GOT3 (cell line): ENCODE measurements at regions not wholly inside any gene's neighbourhood (a gene's known extent, or its start where the extent isn't known, plus 50 kb on each side); places are given as distances from the start of the nearest gene placed in this dataset.
"Not testable (repeated sequence)": the region's sequence is repeated elsewhere in the genome, so short reads cannot be mapped to it uniquely, and the experiment has no call there.

Experiments
- DNase-seq: peaks from one replicate; lab custom pipeline; 2025; ENCODE audit warnings: mixed read lengths; lab: John Stamatoyannopoulos, UW

DNA sequence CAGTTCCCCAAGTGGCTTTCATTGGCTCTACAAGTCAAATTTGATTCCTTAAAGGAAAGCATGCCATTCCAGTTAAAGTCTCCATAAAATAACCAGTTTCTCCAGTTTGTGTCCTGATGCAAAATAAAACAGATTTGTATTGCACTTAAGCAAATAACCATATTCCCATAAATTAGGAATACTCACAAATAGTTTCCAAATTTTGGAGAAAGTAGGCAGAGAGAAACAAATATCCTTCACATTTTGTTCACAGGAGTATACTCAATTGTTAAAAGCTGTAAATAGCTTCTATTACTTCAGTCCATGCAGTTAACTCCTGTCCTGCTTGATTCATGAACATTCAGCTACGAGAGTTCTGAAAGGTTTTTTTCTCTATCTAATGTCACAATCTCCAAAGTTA lies 281.4 kb upstream of the RGS17 start:
- DNase-seq, result no peak

DNA sequence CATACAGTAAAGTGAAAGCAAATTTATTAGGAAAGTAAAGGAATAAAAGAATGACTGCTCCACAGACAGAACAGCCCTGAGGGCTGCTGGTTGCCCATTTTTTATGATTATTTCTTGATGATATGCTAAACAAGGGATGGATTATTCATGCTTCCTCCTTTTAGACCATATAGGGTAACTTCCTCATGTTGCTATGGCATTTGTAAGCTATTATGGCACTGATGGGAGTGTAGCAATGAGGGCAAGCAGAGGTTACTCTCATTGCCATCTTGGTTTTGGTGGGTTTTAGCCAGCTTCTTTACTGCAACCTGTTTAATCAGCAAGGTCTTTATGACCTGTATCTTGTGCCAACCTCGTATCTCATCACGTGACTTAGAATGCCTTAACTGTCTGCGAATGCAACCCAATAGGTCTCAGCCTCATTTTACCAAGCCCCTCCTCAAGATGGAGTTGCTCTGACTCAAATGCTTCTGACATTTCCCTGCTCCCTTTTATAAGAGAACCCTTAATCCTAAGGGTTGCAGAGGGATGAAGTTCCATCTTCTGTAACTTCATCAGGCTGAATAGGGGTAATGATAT lies 280.1 kb upstream of the RGS17 start:
- no peak for DNase-seq

DNA sequence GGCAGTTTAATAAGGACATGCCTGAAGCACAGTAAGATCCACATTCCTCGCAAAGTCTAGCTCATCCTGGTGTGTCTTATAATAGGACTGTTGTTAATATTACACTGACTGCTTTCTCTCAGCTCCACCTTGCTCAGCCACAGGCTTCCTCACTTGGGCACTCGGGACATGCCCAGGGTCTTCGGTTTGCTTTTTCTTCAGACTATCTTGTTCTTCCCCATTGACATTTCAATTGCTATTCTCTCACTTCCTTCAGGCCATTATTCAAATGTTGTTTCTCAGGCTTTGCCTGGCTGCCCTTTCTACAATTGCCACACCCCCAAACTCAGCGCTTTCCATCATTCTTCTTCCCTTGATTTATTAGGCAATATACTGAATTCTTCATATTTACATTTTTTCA lies 274.8 kb upstream of the RGS17 start:
- no peak for DNase-seq

DNA sequence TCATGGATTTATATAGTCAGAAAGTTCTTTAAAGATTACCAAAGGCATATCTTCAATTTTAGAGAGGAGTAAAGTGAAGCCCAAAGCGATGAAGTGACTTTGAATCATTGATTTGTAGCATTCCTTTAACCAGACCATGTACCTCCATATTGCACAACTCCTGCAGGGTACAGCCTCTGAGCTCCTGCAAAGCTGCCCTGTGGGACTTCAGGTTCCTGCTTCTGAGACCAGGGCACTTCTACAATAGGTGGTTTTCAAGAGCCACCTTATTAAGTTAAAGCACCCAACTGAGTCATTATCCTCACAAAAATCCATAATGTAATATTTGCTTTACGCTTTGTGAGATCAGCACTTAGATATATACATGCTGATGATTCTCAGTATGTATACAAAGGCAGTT lies 270.7 kb upstream of the RGS17 start:
- DNase-seq, result no peak

DNA sequence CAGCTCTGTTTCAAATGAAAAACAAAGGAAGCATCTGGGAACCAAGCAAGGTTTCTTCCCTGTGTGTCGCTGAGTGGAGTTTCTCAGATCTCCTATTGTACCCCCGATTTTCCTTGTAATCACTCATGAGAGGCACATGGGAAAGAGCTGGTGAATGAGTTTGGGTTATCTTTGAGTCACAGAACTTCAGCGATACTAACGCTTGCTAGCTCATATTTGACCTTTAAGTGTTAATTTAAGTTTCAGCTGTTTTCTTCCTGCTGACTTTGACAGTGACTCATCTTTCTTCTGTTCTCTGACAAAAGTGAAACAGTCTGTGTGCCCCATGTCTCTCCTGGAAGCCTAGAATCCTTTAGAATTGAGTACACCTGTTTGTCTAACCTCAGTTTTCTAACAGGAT lies 261.1 kb upstream of the RGS17 start:
- no peak for DNase-seq

DNA sequence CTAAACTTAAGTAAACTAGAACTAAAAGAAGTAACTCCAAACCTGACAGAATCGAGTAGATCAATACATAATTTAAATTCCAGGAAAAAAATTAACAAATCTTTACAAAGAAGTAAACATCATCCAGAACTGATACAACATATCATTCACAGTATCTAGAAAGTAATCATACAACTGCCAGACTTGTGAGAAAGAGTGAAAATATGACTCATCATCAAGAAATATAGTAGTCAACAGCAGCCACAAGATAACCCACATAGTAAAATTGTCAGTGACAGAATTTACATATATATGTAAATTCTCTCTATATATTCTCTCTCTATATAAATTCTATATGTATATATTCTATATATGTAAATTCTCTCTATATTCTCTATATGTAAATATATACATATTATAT lies 242.8 kb upstream of the RGS17 start:
- DNase-seq, result no peak

DNA sequence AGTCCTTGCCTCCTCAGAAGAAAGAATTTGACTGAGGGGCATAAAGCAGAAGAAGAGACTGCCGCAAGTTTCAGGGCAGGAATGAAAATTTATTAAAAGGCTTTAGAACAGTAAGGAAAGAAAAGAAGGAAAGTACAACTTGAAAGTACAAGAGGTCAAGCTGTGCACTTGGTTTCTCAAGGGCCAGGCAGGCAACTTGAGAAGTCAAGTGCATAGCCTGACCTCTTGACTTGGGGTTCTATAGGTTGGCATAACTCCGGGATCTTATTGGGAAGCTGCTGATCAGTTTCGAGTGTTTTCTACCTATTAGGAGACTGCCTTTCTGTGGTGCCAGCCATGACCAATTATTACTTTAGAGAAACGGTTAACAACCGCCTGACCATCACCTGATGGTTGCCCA lies 237.0 kb upstream of the RGS17 start:
- no peak for DNase-seq

DNA sequence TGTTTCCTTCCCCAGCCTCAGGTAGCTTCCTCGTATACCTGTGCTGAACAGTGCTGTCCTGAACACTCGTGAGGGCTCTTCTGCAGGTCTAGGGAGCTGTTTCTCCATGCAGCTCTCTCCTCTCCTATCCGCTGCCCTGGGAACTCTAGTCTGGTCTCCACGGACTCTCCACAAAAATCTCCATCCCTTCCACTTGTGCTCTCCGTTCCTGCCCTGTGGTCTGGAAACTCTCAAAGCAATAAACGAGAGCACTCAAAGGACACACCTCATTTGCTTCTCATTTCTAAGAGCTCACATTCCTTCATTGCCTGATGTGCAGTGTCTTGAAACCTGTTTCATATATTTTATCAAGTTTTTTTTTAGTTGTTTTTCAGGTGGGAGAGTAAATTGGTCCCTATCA lies 235.9 kb upstream of the RGS17 start:
- DNase-seq, result no peak

DNA sequence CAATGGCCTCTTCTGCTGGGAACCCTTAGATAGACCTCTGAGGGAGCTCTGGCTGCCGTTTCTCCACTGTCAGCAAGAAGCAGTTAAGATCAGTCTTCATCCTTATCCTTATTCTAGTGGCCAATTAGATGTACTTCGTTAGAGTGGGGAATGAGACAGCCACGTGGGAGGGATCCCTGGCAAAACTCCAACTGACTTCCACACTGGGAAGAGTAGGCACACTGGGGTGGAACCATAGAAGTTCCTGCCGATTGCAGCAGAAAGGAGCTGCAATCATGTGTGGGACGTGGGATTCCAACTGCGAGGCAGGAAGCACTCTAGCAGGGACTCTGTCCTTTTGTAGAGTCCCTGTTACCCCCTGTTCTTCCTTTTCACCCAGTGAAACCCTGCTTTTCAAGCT lies 226.3 kb upstream of the RGS17 start:
- DNase-seq, result no peak

DNA sequence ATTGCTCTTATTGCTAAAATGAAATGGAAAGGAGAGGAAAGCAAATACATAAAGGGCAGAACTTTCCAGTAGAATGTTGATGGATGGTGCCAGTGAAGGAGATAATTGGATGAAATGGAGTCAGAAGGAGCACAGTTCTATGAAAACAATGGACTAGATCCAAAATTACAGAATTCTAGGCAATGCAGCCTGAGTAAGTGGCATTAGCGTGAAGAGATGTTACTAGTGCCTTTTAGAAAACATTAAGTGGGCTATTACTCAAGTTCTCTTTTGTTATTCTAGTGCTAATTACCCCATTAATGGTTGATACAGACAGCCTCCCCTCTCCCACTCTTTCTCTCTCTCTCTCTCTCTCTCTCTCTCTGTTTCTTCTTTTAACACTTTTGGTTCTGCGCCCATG lies 209.5 kb upstream of the RGS17 start:
- no peak for DNase-seq

DNA sequence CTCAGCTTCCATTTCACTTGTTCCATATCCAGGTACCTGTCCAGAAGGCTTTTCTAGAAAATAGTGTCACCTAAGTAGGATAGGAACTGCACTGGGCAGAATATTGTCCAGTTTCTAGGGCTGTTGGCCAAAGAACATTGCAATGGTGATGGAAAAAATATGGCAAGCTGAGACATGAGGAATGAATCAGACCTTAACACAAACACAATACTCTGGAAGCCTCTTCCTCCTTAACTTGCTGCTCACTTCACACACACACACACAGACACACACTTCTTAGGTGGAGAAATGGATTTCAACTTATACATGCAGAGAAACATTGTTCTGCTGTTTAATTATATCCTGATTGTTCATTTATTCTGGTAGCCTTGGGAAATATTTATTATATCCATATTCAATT lies 203.0 kb upstream of the RGS17 start:
- no peak for DNase-seq

DNA sequence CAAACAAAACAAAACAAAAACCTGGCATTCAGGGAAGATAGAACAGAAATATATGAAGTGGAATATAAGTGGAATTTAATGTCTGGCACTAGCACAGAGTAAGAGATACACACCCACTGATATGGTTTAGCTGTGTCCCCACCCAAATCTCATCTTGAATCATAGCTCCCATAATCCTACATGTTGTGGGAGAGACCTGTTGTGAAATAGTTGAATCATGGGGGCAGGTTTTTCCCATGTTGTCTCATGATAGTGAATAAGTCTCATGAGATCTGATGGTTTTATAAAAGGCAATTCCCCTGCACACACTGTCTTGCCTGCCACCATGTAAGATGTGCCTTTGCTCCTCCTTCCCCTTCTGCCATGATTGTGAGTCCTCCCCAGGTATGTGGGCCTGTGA lies 200.1 kb upstream of the RGS17 start:
- not testable (repeated sequence) for DNase-seq

DNA sequence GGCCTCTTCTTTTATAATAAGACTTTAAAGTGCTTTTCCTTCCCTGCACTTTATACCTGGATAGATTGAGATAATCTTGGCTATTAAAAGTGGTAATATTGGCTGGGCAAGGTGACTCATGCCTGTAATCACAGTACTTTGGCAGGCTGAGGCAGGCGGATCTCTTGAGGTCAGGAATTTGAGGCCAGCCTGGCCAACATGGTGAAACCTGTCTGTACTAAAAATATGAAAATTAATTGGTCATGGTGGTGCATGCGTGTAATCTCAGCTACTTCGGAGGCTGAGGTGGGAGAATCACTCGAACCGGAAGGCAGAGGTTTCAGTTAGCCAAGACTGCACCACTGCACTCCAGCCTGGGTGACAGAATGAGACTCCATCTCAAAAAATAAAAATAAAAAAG lies 197.1 kb upstream of the RGS17 start:
- DNase-seq, result no peak

DNA sequence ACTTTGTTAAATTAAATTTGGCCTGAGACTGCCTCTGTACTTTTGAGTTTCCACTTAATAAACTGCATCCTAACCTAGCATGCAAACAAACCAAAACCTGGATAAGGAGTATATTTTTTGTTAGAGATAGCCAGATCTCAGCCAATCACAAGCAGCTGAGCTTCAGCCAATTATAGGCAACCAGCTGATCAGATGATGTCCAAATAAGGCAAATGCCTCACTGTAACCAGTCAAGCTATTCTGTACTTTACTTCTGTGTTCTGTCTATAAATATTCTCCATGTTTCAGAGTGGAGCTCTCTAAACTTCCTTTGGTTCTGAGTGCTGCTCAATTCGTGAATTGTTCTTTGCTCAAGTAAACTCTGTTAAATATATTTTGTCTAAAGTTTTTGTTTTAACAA lies 194.6 kb upstream of the RGS17 start:
- DNase-seq, result no peak

DNA sequence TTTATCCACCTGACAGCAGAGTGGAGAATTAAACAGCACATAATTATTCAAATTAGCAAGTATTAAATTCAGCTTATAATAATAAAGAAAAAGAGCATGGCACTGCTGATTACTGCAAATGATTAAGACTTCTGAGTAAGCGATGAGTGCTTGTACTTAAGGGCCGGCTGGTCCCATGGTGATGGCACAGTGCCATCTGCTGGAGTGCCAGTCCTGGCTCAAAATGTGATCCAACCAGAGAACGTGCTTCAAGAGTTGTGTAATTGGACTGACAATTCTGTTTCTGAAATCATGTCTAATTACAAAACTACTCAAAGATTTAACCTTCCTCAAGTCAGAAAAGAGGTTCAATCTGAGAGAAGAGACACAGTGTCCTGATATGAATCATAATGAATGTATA lies 181.6 kb upstream of the RGS17 start:
- no peak for DNase-seq

DNA sequence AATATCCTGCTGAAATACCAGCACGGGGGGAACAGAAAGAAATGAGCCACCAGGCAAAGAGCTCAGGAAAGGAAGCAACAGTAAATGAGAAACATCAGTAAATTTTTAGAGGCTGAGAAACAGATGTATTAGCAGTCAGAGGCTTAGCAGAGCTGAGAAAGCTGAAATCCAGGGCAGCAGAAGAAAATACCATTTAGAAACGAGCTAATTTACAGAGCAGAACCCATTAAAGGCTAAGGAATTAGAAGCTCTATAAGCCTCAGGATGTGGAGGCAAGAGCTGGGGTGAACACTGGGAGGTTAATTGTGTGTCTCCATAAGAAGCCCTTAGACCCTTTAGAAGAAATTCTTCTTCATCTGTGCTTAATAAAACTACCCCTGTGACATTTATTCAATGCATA lies 178.6 kb upstream of the RGS17 start:
- DNase-seq, result no peak

DNA sequence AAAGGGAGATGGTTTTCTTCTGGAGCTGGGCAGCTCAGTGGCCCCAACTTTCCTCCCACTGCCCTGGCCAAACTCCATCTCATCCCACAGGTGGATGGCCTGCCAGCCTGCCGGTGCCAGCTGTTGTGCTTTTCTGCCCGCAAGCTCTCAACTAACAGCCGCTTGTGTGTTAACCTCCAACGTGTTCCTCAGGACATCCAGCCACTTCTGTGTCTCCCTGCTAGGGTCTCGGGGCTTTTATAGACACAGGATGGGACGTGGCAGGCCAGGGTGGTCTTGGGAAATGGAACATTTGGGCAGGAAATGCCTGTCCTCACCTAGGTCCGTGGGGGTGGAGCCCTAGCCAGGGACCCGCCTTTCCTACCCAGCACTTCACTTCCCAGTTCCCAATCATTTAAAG lies 171.1 kb upstream of the RGS17 start:
- no peak for DNase-seq

DNA sequence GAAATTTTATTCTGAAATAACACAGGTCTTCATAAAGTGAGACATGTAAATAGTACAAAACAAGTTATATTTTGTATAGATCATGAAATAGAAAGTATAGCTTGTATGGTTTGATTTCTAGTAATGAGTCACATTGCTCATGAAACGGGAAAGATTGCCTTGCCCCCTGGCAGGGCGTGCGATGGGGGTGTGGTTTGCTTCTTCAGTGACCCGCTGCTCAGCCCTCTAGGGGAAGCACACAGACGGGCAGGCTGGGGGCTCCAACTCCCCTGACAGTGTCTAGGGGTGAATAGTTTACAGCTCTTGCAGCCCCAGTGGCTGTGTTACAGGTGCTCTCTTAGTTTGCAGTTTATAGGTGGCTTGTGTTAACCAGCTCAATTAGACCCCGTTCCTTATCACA lies 170.5 kb upstream of the RGS17 start:
- DNase-seq, result no peak

DNA sequence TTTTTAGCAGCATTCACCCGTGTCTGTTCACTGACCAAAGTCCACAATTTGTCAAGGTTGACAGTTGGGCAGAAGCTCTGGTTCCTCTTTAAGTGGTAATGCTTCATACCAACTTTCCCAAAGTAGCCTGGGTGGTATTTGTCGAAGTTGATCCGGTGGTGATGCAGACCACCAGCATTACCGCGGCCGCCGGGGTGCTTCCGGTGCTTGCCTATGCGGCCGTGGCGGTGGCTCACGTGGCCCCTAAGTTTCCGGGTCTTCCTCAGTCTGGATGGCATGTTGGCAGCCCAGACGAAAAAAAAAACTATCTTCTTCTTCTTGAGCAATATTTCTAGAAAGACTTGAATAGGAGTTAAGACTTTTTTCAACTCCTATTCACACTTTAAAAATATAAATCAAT lies 151.4 kb upstream of the RGS17 start:
- not testable (repeated sequence) for DNase-seq

DNA sequence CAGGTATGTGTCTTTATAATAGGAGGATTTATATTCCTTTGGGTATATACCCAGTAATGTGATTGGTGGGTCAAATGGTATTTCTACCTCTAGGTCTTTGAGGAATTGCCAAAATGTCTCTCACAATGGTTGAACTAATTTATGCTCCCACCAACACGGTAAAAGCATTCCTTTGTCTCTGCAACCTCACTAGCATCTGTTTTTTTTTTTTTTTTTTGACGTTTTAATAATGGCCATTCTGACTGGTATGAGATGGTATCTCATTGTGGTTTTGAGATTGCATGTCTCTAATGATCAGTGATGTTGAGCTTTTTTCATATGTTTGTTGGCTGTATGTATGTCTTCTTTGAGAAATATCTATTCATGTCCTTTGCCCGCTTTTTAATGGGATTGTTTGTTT lies 144.9 kb upstream of the RGS17 start:
- DNase-seq, result no peak

DNA sequence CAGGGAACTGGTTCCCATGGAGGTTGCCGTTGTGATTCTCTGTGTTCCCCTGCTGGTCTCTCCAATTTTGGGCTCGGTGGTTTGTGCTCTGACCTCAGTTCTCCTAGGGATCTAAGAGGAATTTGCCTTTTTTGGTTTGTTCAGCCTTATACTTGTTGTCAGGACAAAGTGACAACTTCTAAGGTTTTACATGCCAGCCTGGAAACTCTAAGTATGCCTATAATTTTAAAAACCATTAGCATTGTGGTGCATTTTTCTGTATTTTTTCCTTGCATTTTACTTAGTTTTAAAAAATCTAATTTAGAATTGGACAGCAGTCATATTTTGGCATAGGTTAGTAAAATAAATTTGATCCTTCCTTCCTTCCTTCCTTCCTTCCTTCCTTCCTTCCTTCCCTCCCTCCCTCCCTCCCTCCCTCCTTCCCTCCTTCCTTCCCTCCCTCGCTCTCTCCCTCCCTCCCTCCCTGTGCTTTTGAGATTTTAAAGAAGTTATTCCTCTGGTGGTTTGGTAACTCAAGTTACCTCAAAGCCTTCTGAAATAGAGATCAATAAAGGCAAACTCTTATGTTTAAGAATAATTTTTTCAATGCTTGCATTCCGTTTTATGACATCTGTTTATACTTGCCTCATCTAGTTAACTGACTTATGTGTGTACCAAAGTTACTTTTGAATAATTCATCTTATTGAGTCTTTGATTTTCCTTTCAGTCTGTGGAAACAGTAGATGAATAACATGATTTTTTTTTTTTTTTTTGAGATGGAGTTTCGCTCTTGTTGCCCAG lies 141.3 kb upstream of the RGS17 start:
- DNase-seq, result no peak

DNA sequence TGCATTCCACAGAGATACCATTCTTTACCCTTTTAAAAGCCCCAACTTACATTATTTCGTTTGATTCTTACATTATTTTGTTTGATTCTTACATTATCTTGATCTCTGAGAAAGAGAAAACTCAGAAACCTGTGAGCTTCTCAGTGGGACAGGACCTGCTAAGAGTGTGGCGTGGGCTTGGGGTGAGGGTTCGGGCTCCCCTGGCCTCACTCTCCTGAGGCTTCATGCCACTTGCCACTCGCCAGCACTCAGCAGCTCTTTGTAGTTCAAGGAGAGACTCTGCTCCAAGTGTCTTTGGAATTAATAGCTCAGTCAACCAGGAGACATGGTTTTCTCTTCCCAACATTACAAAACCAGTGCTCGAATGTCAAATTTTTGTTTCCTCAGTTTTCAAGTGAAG lies 132.4 kb upstream of the RGS17 start:
- no peak for DNase-seq

DNA sequence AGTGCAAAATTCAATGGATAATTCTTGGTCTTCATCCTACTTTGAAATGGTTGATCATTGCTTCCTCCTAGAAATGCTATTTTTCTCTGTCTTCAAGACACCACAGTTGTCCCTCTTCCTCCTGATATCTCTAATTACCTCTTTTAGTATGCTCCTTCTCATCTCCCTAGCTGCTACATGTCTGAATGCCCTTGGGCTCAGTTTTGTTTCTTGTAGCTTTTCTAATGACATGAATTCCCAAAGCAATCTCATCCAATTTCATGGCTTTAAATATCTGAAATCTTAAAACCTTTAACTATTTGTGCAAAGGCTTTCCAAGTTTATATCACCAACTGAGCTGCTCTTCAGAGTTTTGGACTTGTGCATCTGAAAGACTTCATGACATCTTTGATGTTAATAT lies 120.2 kb upstream of the RGS17 start:
- no peak for DNase-seq

DNA sequence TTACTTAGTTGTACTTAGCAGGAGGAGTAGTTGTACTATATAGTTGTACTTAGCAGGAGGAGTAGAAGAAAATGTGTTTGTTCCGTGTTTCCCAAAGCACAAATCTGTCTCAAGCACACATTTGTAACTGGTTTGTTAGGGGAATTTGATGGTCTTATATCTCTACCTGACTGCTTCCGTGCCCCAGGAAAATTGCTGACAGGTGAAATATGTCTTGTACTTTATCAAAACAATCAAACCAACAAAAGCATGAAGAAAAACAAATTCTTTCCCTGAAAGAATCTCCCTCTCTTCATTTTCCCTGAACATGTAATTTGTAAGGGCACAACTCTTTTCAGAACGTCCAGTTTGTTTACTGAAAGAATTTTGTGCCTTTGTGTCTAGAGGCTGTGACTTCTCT lies 106.6 kb upstream of the RGS17 start:
- DNase-seq, result no peak
